ENCODE measurements at regions not wholly inside any gene's neighbourhood (a gene's known extent, or its start where the extent isn't known, plus 50 kb on each side); places are given as distances from the start of the nearest gene placed in this dataset.

DNA sequence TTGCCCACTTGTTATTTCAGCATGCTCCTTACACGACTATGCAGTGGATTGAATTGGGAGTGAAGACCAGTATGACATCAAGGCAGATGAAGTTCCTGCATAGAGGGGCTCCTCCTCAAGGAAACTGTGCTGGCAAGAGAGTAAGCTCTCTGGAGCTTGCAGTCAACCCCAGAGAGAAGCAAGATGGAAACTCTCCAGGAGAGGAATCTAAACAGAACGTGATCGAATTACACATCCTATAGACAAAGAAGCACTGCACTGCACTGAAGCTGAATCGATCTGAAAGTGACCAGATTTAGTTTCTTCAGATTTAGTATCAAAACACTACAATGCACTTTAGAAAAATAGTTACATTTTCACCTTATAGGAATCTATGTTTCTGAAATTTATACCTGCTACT lies 947.7 kb upstream of the TENM4 start:
- TF ChIP-seq, protein P1, sequence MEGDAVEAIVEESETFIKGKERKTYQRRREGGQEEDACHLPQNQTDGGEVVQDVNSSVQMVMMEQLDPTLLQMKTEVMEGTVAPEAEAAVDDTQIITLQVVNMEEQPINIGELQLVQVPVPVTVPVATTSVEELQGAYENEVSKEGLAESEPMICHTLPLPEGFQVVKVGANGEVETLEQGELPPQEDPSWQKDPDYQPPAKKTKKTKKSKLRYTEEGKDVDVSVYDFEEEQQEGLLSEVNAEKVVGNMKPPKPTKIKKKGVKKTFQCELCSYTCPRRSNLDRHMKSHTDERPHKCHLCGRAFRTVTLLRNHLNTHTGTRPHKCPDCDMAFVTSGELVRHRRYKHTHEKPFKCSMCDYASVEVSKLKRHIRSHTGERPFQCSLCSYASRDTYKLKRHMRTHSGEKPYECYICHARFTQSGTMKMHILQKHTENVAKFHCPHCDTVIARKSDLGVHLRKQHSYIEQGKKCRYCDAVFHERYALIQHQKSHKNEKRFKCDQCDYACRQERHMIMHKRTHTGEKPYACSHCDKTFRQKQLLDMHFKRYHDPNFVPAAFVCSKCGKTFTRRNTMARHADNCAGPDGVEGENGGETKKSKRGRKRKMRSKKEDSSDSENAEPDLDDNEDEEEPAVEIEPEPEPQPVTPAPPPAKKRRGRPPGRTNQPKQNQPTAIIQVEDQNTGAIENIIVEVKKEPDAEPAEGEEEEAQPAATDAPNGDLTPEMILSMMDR (IDR thresholded peaks at IDR 0.05): no peak
- TF ChIP-seq EP300 (IDR thresholded peaks at IDR 0.05): no peak
- no peak for TF ChIP-seq POLR2A (IDR thresholded peaks at IDR 0.05)
- H3K27me3 ChIP-seq: no peaks in the 10 kb centered on the region
- intact Hi-C loops (cut with DNase I): no loop called here
- H3K9me3 ChIP-seq: no peaks in the 10 kb centered on the region
- no peak overlapping the region for H3K27ac ChIP-seq
- DNase-seq: no peak
- no peaks in the 10 kb centered on the region for H3K4me1 ChIP-seq (ENCODE audit: insufficient read depth)
- no peak overlapping the region for H3K4me3 ChIP-seq
- H3K36me3 ChIP-seq: no peaks in the 10 kb centered on the region
- 64 to 71% (median 66%) methylated on average over 4 of the region's 4 CpGs for WGBS, 3 donors

DNA sequence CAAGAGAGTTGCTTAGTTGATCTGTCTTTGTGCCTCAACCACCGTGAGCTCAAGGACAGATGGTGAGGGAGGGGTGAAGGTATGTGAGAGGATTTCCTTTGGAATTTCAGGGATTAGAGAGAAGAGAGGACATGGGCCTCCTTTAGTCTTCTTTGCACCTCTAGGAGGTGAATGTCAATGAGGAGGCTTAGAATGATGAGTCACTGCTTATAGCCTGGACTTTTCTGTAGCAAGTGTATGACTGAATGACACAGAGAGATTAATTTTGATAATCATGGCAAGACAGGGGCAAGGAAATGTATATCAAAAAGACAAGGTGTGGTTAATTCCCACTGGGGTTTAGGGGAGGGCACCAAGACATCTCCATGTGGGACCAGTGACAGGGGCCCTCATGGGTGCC lies 947.3 kb upstream of the TENM4 start:
- H3K27ac ChIP-seq: no peak overlapping the region
- no peak for DNase-seq
- no peaks in the 10 kb centered on the region for H3K4me1 ChIP-seq (ENCODE audit: insufficient read depth)
- no peaks in the 10 kb centered on the region for H3K27me3 ChIP-seq
- intact Hi-C loops (cut with DNase I): no loop called here
- H3K4me3 ChIP-seq: no peak overlapping the region
- WGBS, 3 donors: 57 to 65% (median 59%) methylated on average over 1 of the region's 1 CpG
- no peaks in the 10 kb centered on the region for H3K36me3 ChIP-seq
- TF ChIP-seq, protein P1 (IDR thresholded peaks at IDR 0.05): no peak
- TF ChIP-seq POLR2A (IDR thresholded peaks at IDR 0.05) (no peak), EP300 (IDR thresholded peaks at IDR 0.05) (no peak)
- no peaks in the 10 kb centered on the region for H3K9me3 ChIP-seq

DNA sequence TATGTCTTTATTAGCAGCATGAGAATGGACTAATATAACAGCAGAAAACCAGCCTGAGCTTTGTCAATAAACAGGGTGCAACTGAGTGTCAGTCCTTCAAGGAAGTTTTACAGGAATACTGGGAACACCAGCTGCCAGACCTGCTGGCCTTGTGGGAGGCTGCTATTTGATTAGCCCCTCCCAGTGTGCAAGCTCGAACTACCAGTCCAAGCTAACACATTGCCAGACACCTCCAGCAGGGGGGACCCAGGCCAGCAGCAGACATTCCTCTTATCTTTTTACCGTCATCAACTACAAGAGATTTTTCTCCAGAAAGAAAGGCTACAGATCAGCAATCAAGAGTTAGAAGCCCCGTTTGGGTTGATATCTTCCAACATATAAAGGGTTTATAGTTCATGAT lies 942.8 kb upstream of the TENM4 start:
- H3K4me1 ChIP-seq (ENCODE audit: insufficient read depth): no peaks in the 10 kb centered on the region
- no peak overlapping the region for H3K27ac ChIP-seq
- DNase-seq: no peak
- H3K4me3 ChIP-seq: no peak overlapping the region
- no peaks in the 10 kb centered on the region for H3K36me3 ChIP-seq
- H3K27me3 ChIP-seq: no peaks in the 10 kb centered on the region
- WGBS, 3 donors: 64 to 71% (median 70%) methylated on average over 3 of the region's 3 CpGs
- H3K9me3 ChIP-seq: no peaks in the 10 kb centered on the region
- TF ChIP-seq, protein P1 (IDR thresholded peaks at IDR 0.05): no peak
- TF ChIP-seq POLR2A (IDR thresholded peaks at IDR 0.05) (no peak), EP300 (IDR thresholded peaks at IDR 0.05) (no peak)
- intact Hi-C loops (cut with DNase I): no loop called here

DNA sequence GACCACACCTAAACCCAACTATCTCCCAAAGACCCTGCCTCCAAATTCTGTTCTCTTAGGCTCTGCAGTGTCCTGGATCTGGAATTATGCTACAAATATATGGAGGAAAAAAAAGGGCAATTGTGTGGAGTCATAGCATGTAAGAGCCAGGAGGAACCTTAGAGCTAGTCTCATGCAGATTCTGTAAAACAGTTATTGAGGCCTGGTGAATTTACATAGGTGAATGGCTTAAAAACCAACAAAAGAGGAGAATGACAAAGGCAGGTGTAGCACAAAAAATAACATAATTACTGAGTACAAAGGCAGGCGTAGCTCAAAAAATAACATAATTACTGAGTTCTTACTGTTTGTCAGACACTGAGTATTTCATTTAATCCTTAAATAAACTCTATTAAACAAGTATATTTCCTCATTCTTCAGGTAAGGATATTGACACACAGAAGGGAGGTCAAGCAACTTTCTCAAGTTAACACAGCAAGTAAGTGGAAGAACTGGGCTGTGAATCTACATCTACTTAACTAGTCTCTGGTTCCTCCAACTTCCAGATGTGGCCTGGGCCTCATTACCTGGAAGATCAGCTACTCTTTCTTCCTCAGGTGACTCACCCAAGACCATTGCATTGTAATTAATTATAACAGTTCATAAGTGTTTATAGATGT lies 938.9 kb upstream of the TENM4 start:
- WGBS, 3 donors: 92 to 98% (median 95%) methylated on average over 1 of the region's 1 CpG
- H3K27me3 ChIP-seq: no peaks in the 10 kb centered on the region
- no peaks in the 10 kb centered on the region for H3K36me3 ChIP-seq
- no peak overlapping the region for H3K4me3 ChIP-seq
- H3K27ac ChIP-seq: no peak overlapping the region
- DNase-seq: no peak
- no peaks in the 10 kb centered on the region for H3K4me1 ChIP-seq (ENCODE audit: insufficient read depth)
- intact Hi-C loops (cut with DNase I): no loop called here
- TF ChIP-seq POLR2A (IDR thresholded peaks at IDR 0.05): no peak
- TF ChIP-seq, protein P1 (IDR thresholded peaks at IDR 0.05): no peak
- TF ChIP-seq EP300 (IDR thresholded peaks at IDR 0.05): no peak
- no peaks in the 10 kb centered on the region for H3K9me3 ChIP-seq
